CD8-positive, alpha-beta memory T cell (primary cell): ENCODE measurements at regions not wholly inside any gene's neighbourhood (a gene's known extent, or its start where the extent isn't known, plus 50 kb on each side); places are given as distances from the start of the nearest gene placed in this dataset.

Experiments used
- CTCF ChIA-PET: fragments of 350-600 bp; sonication (Branson Sonifier 250); formaldehyde crosslinking; loops from one replicate; lab custom pipeline; 2021; ENCODE audit warnings: antibody characterized with exemption; lab: Charles Lee
- POLR2A ChIA-PET: fragments of 350-600 bp; sonication (Branson Sonifier 250); formaldehyde crosslinking; loops from one replicate; lab custom pipeline; 2021; ENCODE audit warnings: antibody characterized with exemption; lab: Charles Lee
- DNase-seq, 5 donors: peaks; one replicate each; pipeline versions ENCODE4 v3.0.0 to v3.0.0-alpha.2; 2020 to 2022; ENCODE audit warnings: mixed read lengths in 1 of 5
- H3K27ac ChIP-seq: one replicate; pipeline ENCODE4 v1.7.0; 2013; ENCODE audit warnings: low read depth, mild to moderate bottlenecking, low read length, moderate library complexity
- H3K27me3 ChIP-seq: 2 replicates; pipeline ENCODE4 v1.7.0; 2013; ENCODE audit warnings: low read length, mild to moderate bottlenecking; ENCODE audit not compliant: insufficient read depth, poor library complexity, severe bottlenecking
- H3K36me3 ChIP-seq: 2 replicates; pipeline ENCODE4 v1.7.0; 2013; ENCODE audit warnings: mild to moderate bottlenecking, low read length, moderate library complexity; ENCODE audit not compliant: insufficient read depth
- H3K4me1 ChIP-seq: 2 replicates; pipeline ENCODE4 v1.7.0; 2013; ENCODE audit warnings: mild to moderate bottlenecking, low read length, moderate library complexity; ENCODE audit not compliant: insufficient read depth
- H3K4me3 ChIP-seq: 2 replicates; pipeline ENCODE4 v1.7.0; 2013; ENCODE audit warnings: mild to moderate bottlenecking, low read length
- H3K9me3 ChIP-seq: 2 replicates; pipeline ENCODE4 v1.7.0; 2013; ENCODE audit warnings: mild to moderate bottlenecking, low read length
- H3K27ac Mint-ChIP-seq, 8 donors: one replicate each; pipeline ENCODE4 v1.8.0; 2020 to 2021; ENCODE audit warnings: mixed read lengths in 8 of 8, mild to moderate bottlenecking in 6 of 8, inconsistent platforms in 3 of 8, moderate library complexity in 3 of 8
- H3K27me3 Mint-ChIP-seq, 2 donors: one replicate each; pipeline ENCODE4 v1.8.0; 2020 to 2021; ENCODE audit warnings: mixed read lengths in 2 of 2, mild to moderate bottlenecking in 1 of 2, moderate library complexity in 1 of 2
- H3K36me3 Mint-ChIP-seq, 3 donors: one replicate each; pipeline ENCODE4 v1.8.0; 2020 to 2021; ENCODE audit warnings: mixed read lengths in 3 of 3, inconsistent platforms in 1 of 3, mild to moderate bottlenecking in 1 of 3
- H3K4me1 Mint-ChIP-seq, 3 donors: one replicate each; pipeline ENCODE4 v1.8.0; 2020 to 2021; ENCODE audit warnings: mixed read lengths in 3 of 3, inconsistent platforms in 1 of 3, mild to moderate bottlenecking in 1 of 3
- H3K4me3 Mint-ChIP-seq, 7 donors: one replicate each; pipeline ENCODE4 v1.8.0; 2020 to 2021; ENCODE audit warnings: mixed read lengths in 7 of 7, mild to moderate bottlenecking in 6 of 7, moderate library complexity in 4 of 7, inconsistent platforms in 2 of 7
- H3K9me3 Mint-ChIP-seq, 5 donors: one replicate each; pipeline ENCODE4 v1.8.0; 2020 to 2022; ENCODE audit warnings: mixed read lengths in 5 of 5, mild to moderate bottlenecking in 3 of 5, moderate library complexity in 2 of 5, inconsistent platforms in 1 of 5

DNA sequence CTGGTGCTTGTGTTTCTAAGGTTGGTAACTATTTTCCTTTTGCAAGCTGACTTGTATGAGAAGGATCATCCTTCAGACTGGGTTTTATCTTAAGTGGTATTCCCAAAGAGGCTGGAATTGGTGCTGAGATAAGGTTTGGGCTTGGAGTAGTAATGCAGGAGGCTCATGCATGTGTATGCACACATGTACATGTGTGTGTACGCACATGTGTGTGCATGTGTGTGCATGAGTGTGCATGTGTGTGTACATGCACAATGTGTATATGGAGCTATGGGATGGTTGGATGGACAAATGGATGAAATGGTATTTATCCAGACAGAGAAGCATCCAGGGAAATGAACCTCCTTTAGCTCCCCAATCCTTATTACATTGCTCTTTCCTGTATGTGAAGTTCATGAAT lies 142.6 kb downstream of the CARTPT start:
- Mint-ChIP-seq H3K4me1 (no peaks in the 10 kb centered on the region), H3K36me3 (peaks cover 0 to 3% (median 0%) of the 10 kb centered on the region in 3 donors), H3K4me3 (no peak overlapping the region), H3K9me3 (peaks cover 3 to 11% (median 8%) of the 10 kb centered on the region in 5 donors), H3K27me3 (peaks cover 10 to 26% of the 10 kb centered on the region in 2 donors), H3K27ac (no peak overlapping the region)
- ChIA-PET CTCF (no interaction called here), POLR2A (no interaction called here)
- no peaks in the 10 kb centered on the region for H3K9me3 ChIP-seq
- H3K27ac ChIP-seq, result no peak overlapping the region
- no peaks in the 10 kb centered on the region for H3K4me1 ChIP-seq
- no peaks in the 10 kb centered on the region for H3K36me3 ChIP-seq
- DNase-seq, result no peak
- no peaks in the 10 kb centered on the region for H3K27me3 ChIP-seq
- H3K4me3 ChIP-seq, result no peak overlapping the region

- no peak overlapping the region for H3K4me3 Mint-ChIP-seq
- CTCF ChIA-PET, result no interaction called here
- H3K27ac Mint-ChIP-seq, result no peak overlapping the region
- H3K9me3 Mint-ChIP-seq, result peaks cover 0 to 10% (median 5%) of the 10 kb centered on the region in 5 donors
- no peaks in the 10 kb centered on the region for H3K4me1 ChIP-seq
- DNase-seq, result no peak
- H3K36me3 Mint-ChIP-seq, result peaks cover 0 to 3% (median 0%) of the 10 kb centered on the region in 3 donors
- H3K27me3 Mint-ChIP-seq, result peaks cover 10 to 29% of the 10 kb centered on the region in 2 donors
- no peaks in the 10 kb centered on the region for H3K4me1 Mint-ChIP-seq
- H3K27me3 ChIP-seq, result no peaks in the 10 kb centered on the region
- no peaks in the 10 kb centered on the region for H3K36me3 ChIP-seq
- no peak overlapping the region for H3K4me3 ChIP-seq
- H3K27ac ChIP-seq, result no peak overlapping the region
- H3K9me3 ChIP-seq, result no peaks in the 10 kb centered on the region
- POLR2A ChIA-PET, result no interaction called here
Observed at GRCh38 chr5:71862087-71862486, 143.0 kb downstream of the CARTPT start.

DNA sequence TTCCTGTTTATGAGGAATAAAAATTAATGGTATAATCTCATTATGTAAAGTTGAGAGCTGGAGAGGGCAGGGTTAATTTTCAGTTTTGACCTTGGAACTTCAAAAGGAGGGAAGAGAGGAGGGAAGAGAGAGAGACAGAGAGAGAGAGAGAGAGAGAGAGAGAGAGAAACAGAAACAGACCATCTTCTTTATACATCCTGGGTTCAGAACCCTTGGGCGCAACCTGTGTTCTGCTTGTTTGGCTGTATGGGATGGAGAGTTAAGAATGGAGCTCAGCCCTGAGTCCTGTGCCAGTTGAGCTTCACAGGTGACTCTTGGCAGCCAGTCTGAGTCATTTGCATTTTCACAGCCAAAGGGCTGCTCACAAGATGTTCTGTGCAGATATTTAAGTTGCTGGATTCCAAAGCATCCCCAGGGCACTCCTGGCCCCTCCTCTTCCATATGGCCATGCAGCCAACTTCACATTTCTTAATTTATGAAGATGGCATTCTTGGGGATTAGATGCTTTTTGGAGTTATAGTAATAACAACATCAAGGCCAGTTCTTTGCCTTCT lies 143.5 kb downstream of the CARTPT start:
- H3K4me1 Mint-ChIP-seq, result no peaks in the 10 kb centered on the region
- no peaks in the 10 kb centered on the region for H3K27me3 ChIP-seq
- H3K4me3 Mint-ChIP-seq, result no peak overlapping the region
- no peaks in the 10 kb centered on the region for H3K36me3 ChIP-seq
- peaks cover 10 to 29% of the 10 kb centered on the region in 2 donors for H3K27me3 Mint-ChIP-seq
- no peak overlapping the region for H3K27ac Mint-ChIP-seq
- H3K36me3 Mint-ChIP-seq, result peaks cover 0 to 3% (median 0%) of the 10 kb centered on the region in 3 donors
- POLR2A ChIA-PET, result no interaction called here
- H3K27ac ChIP-seq, result no peak overlapping the region
- peaks cover 0 to 10% (median 5%) of the 10 kb centered on the region in 5 donors for H3K9me3 Mint-ChIP-seq
- H3K9me3 ChIP-seq, result no peaks in the 10 kb centered on the region
- no peak overlapping the region for H3K4me3 ChIP-seq
- H3K4me1 ChIP-seq, result no peaks in the 10 kb centered on the region
- DNase-seq, result no peak
- CTCF ChIA-PET, result no interaction called here

GRCh38 chr5:71864730-71865601 lies 145.9 kb downstream of the CARTPT start:
- Mint-ChIP-seq H3K4me1 (no peaks in the 10 kb centered on the region), H3K9me3 (peaks cover 0 to 5% (median 0%) of the 10 kb centered on the region in 5 donors), H3K27me3 (peaks cover 10 to 38% of the 10 kb centered on the region in 2 donors), H3K27ac (no peak overlapping the region), H3K36me3 (no peaks in the 10 kb centered on the region), H3K4me3 (no peak overlapping the region)
- no peak overlapping the region for H3K4me3 ChIP-seq
- H3K27ac ChIP-seq, result no peak overlapping the region
- ChIA-PET CTCF (no interaction called here), POLR2A (no interaction called here)
- no peaks in the 10 kb centered on the region for H3K36me3 ChIP-seq
- no peaks in the 10 kb centered on the region for H3K27me3 ChIP-seq
- no peaks in the 10 kb centered on the region for H3K4me1 ChIP-seq
- no peaks in the 10 kb centered on the region for H3K9me3 ChIP-seq
- DNase-seq, result no peak

DNA sequence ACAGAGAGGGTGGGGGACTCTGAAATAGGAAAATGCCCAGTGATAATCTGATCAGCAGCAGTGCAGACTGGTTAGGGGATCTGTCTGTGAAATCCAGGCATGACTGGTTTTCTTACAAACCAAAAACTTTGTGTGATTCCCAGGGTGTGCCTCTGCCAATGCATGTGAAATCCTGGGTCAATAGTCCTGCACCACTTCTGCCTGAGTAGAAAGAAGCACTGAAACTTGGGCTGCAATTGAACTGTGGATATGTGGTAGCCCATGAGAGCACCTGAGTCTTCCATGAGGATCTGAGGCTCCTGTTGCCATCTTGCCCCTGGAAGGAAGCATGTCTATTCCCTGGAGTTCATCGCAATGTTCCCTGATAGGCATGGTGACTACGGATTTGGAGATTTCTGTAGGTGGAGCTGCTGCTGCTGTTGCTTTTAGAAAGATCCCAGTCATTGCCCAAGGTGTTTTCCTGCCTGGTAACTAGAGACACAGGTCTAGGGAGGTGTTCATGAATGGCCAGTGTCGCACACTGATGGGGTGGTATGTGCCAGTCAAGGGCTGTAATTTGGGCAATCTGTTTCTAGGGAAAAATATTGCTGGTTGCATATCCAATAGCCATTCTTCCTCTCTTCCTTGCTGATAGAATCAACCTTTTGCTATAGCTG lies 146.7 kb downstream of the CARTPT start:
- no peak overlapping the region for H3K4me3 Mint-ChIP-seq
- H3K36me3 Mint-ChIP-seq, result no peaks in the 10 kb centered on the region
- no peaks in the 10 kb centered on the region for H3K9me3 ChIP-seq
- no peak overlapping the region for H3K4me3 ChIP-seq
- H3K4me1 Mint-ChIP-seq, result no peaks in the 10 kb centered on the region
- peaks cover 0 to 5% (median 1%) of the 10 kb centered on the region in 5 donors for H3K9me3 Mint-ChIP-seq
- H3K36me3 ChIP-seq, result no peaks in the 10 kb centered on the region
- no peaks in the 10 kb centered on the region for H3K27me3 ChIP-seq
- ChIA-PET CTCF (no interaction called here), POLR2A (no interaction called here)
- DNase-seq, result no peak
- peaks cover 9 to 38% of the 10 kb centered on the region in 2 donors for H3K27me3 Mint-ChIP-seq
- H3K4me1 ChIP-seq, result no peaks in the 10 kb centered on the region
- no peak overlapping the region for H3K27ac Mint-ChIP-seq
- H3K27ac ChIP-seq, result no peak overlapping the region

DNA sequence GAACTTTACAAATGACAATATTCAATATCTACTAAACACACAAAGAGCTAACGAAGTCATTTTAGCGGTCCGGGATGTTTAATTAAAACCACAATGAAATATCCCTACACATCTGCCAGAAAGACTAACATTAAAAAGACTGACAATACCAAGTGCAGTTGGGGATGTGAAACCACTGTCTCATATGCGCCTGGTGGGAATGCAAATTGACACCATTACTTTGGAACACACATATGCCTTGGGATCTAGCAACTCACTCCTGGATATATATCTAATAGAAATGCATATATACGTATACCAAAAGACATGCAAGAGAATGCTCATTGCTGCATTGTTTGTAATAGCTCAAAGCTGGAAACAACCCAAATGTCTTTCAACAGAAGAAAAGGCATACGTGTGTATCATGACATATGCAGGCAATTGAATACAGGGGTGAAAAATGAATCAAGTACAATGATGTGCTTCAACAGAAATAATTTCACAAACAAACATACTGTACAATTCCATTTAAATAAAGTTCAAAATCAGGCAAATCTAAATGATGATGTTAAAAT lies 153.3 kb downstream of the CARTPT start:
- Mint-ChIP-seq H3K4me3 (no peak overlapping the region), H3K4me1 (no peaks in the 10 kb centered on the region), H3K27me3 (peaks cover 6 to 32% of the 10 kb centered on the region in 2 donors), H3K36me3 (no peaks in the 10 kb centered on the region), H3K27ac (no peak overlapping the region), H3K9me3 (peaks cover 0 to 3% (median 0%) of the 10 kb centered on the region in 5 donors)
- Histone ChIP-seq H3K9me3 (no peaks in the 10 kb centered on the region), H3K4me1 (no peaks in the 10 kb centered on the region), H3K27me3 (no peaks in the 10 kb centered on the region), H3K36me3 (no peaks in the 10 kb centered on the region), H3K4me3 (no peak overlapping the region), H3K27ac (no peak overlapping the region)
- ChIA-PET POLR2A (no interaction called here), CTCF (no interaction called here)
- DNase-seq, result no peak

GRCh38 chr5:71873191-71873591 lies 154.1 kb downstream of the CARTPT start:
- H3K27ac ChIP-seq, result no peak overlapping the region
- Mint-ChIP-seq H3K36me3 (no peaks in the 10 kb centered on the region), H3K27me3 (peaks cover 7 to 27% of the 10 kb centered on the region in 2 donors), H3K4me3 (no peak overlapping the region), H3K4me1 (no peaks in the 10 kb centered on the region), H3K9me3 (peaks cover 0 to 3% (median 0%) of the 10 kb centered on the region in 5 donors), H3K27ac (no peak overlapping the region)
- H3K4me3 ChIP-seq, result no peak overlapping the region
- H3K36me3 ChIP-seq, result no peaks in the 10 kb centered on the region
- no peaks in the 10 kb centered on the region for H3K27me3 ChIP-seq
- no peaks in the 10 kb centered on the region for H3K9me3 ChIP-seq
- CTCF ChIA-PET, result no interaction called here
- H3K4me1 ChIP-seq, result no peaks in the 10 kb centered on the region
- POLR2A ChIA-PET, result no interaction called here
- no peak for DNase-seq

- ChIA-PET CTCF (no interaction called here), POLR2A (no interaction called here)
- Histone ChIP-seq H3K4me3 (no peak overlapping the region), H3K27me3 (no peaks in the 10 kb centered on the region), H3K9me3 (no peaks in the 10 kb centered on the region), H3K36me3 (no peaks in the 10 kb centered on the region), H3K27ac (no peak overlapping the region), H3K4me1 (no peaks in the 10 kb centered on the region)
- Mint-ChIP-seq H3K27ac (no peak overlapping the region), H3K9me3 (peaks cover 0 to 3% (median 0%) of the 10 kb centered on the region in 5 donors), H3K4me1 (no peaks in the 10 kb centered on the region), H3K27me3 (peaks cover 7 to 21% of the 10 kb centered on the region in 2 donors), H3K4me3 (no peak overlapping the region), H3K36me3 (no peaks in the 10 kb centered on the region)
- DNase-seq, result no peak
Observed at GRCh38 chr5:71874521-71874920, 155.4 kb downstream of the CARTPT start.
